Panc1 (cell line): ENCODE measurements at regions not wholly inside any gene's neighbourhood (a gene's known extent, or its start where the extent isn't known, plus 50 kb on each side); places are given as distances from the start of the nearest gene placed in this dataset.

Source experiments
- ATAC-seq: fragments of 200-7000 bp; cut with Tn5 transposase; 2 replicates; pipeline ENCODE4 v1.9.1; 2020; ENCODE audit warnings: mild to moderate bottlenecking, moderate library complexity
- BruUV-seq: library from RNA; stranded (reverse); fragments of 400-500 nt; replicated peaks from 2 replicates; lab custom pipeline; 2021; lab: Mats Ljungman, UMichigan
- CTCF ChIA-PET: fragments of 300-600 bp; sonication (Branson Sonifier 250); formaldehyde crosslinking; loops from one replicate; lab custom pipeline; 2022; ENCODE audit warnings: antibody characterized with exemption; lab: Charles Lee
- POLR2A ChIA-PET: fragments of 300-600 bp; sonication (Branson Sonifier 250); formaldehyde crosslinking; loops from one replicate; lab custom pipeline; 2022; ENCODE audit warnings: antibody characterized with exemption; lab: Charles Lee
- DNase-seq: peaks from one replicate; pipeline ENCODE4 v3.0.0-alpha.2; 2010; ENCODE audit warnings: low read depth, low spot score
- H3K27ac ChIP-seq: 2 replicates; pipeline ENCODE4 v1.5.1; 2011; ENCODE audit warnings: mild to moderate bottlenecking, low read length, inconsistent platforms
- H3K27me3 ChIP-seq: fragments of 200-500 bp; sonication (Bioruptor generic); 2 replicates; pipeline ENCODE4 v1.6.0; 2014; ENCODE audit warnings: low read length, inconsistent platforms; ENCODE audit not compliant: control insufficient read depth, insufficient read depth
- H3K36me3 ChIP-seq: fragments of 200-500 bp; sonication (Bioruptor generic); 2 replicates; pipeline ENCODE4 v1.5.1; 2014; ENCODE audit warnings: inconsistent platforms, mild to moderate bottlenecking, low read length, moderate library complexity; ENCODE audit not compliant: control insufficient read depth, insufficient read depth
- H3K4me1 ChIP-seq: 2 replicates; pipeline ENCODE4 v1.5.1; 2011; ENCODE audit warnings: inconsistent platforms, mild to moderate bottlenecking, low read length, moderate library complexity; ENCODE audit not compliant: control insufficient read depth, insufficient read depth
- H3K4me3 ChIP-seq, 2 experiments: 2 replicates each; pipeline ENCODE4 v1.5.1; 2011 to 2012; ENCODE audit warnings: low read depth in 2 of 2, low read length in 2 of 2, mild to moderate bottlenecking in 2 of 2, inconsistent platforms in 1 of 2, moderate library complexity in 1 of 2
- H3K9me3 ChIP-seq: fragments of 200-500 bp; sonication (Bioruptor generic); 2 replicates; pipeline ENCODE4 v1.5.1; 2014; ENCODE audit warnings: low read depth, mild to moderate bottlenecking, inconsistent platforms, low read length, moderate library complexity; ENCODE audit not compliant: control insufficient read depth, insufficient read depth
- POLR2AphosphoS5 ChIP-seq: IDR thresholded peaks from 2 replicates; pipeline ENCODE4 v1.6.1; 2012; ENCODE audit warnings: mild to moderate bottlenecking, low read depth, low read length, moderate library complexity
- REST ChIP-seq, 2 experiments: IDR thresholded peaks; 2 replicates each; pipeline ENCODE4 v1.6.1; 2011 to 2012; ENCODE audit warnings: low read depth in 2 of 2, control low read depth in 1 of 2, low read length in 1 of 2, mild to moderate bottlenecking in 1 of 2, moderate library complexity in 1 of 2; ENCODE audit not compliant: insufficient read depth in 1 of 2
- SIN3A ChIP-seq: IDR thresholded peaks from 2 replicates; pipeline ENCODE4 v1.6.1; 2012; ENCODE audit warnings: low read depth, mild to moderate bottlenecking, low read length, moderate library complexity, borderline replicate concordance; ENCODE audit not compliant: insufficient read depth
- TCF7L2 ChIP-seq: IDR thresholded peaks from 2 replicates; pipeline ENCODE4 v1.6.1; 2011; ENCODE audit warnings: mild to moderate bottlenecking, low read depth, low read length, inconsistent platforms
- in situ Hi-C: cut with HindIII; loops from 2 replicates; pipeline ENCODE4 v1.10.0; 2016; ENCODE audit warnings: low sequenced_read_pairs, low pct_unique_long_range_greater_than_20kb
- intact Hi-C: fragments of 100-400 bp; cut with micrococcal nuclease; formaldehyde crosslinking; loops from one replicate; pipeline ENCODE4 v1.10.0; 2022; ENCODE audit not compliant: unreplicated experiment
- TF ChIP-seq, protein P1 (sequence below): fragments of 450-650 bp; IDR thresholded peaks from 2 replicates; pipeline ENCODE4 v1.5.1; 2017; ENCODE audit warnings: mild to moderate bottlenecking

DNA sequence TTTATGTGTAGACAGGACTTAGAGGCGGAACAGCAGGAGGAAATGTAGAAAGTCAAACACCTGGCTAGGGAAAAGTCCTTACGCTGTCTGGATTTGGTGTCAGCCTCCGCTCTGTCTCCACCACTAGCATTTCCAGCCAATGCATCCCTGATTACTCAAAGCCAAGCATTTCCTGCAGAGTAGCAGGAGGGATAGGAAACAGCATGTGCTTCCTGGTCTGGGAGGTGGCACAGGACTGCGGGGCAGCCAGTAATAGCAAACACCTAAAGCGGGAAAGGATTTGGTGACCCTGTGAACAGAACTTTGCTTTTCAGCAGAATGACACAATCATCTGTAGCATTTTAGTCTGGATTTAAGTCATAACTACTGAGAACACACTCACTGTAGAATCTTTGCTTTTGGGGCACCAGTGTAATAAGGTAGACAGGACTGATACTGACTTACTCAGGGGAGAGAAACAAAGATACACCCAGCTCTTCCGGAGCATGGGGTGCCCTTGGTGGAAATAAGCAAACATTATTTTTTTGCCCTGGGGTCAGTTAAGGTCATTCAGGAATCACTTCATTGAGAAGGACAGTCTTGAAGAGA, 133.3 kb upstream of the AHI1 start:
- intact Hi-C loops (no loop called here), in situ Hi-C loops (no loop called here)
- no peaks in the 10 kb centered on the region for H3K27me3 ChIP-seq
- no peaks in the 10 kb centered on the region for H3K9me3 ChIP-seq
- ChIA-PET POLR2A (no interaction called here), CTCF (no interaction called here)
- no peak for TF ChIP-seq SIN3A
- no peak for TF ChIP-seq TCF7L2
- TF ChIP-seq REST (IDR thresholded peaks at IDR 0.05; ENCODE audit: insufficient read depth in 1 of 2, low read depth in 2 of 2, low read length in 1 of 2): no peak
- TF ChIP-seq, protein P1, sequence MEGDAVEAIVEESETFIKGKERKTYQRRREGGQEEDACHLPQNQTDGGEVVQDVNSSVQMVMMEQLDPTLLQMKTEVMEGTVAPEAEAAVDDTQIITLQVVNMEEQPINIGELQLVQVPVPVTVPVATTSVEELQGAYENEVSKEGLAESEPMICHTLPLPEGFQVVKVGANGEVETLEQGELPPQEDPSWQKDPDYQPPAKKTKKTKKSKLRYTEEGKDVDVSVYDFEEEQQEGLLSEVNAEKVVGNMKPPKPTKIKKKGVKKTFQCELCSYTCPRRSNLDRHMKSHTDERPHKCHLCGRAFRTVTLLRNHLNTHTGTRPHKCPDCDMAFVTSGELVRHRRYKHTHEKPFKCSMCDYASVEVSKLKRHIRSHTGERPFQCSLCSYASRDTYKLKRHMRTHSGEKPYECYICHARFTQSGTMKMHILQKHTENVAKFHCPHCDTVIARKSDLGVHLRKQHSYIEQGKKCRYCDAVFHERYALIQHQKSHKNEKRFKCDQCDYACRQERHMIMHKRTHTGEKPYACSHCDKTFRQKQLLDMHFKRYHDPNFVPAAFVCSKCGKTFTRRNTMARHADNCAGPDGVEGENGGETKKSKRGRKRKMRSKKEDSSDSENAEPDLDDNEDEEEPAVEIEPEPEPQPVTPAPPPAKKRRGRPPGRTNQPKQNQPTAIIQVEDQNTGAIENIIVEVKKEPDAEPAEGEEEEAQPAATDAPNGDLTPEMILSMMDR: no peak
- no peak for TF ChIP-seq POLR2AphosphoS5
- no TSS peak for BruUV-seq
- no peak overlapping the region for H3K27ac ChIP-seq
- no peak overlapping the region for H3K4me3 ChIP-seq
- DNase-seq (no peak), ATAC-seq (no peak)
- H3K4me1 ChIP-seq: no peaks in the 10 kb centered on the region
- H3K36me3 ChIP-seq: no peaks in the 10 kb centered on the region

DNA sequence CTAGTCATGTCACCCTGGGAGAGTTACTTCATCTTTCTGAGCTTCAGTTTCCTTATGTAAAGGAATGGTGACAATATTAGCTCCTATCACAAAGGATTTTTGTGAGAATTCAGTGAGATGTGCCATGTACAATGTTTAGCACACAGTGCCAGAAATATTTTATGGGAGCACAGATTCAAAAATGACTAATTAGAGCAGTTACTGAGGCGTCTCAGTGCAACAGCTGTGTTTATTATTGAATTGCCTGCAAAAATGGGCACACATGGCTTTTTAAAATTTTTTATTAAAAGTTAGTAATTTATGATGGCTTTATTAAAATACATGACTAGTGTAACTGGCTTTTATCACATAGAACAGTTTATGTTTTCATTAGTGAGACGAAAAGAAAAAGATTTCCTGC, 134.3 kb upstream of the AHI1 start:
- DNase-seq (no peak), ATAC-seq (no peak)
- in situ Hi-C loops (no loop called here), intact Hi-C loops (no loop called here)
- H3K4me1 ChIP-seq: no peaks in the 10 kb centered on the region
- H3K27ac ChIP-seq: no peak overlapping the region
- ChIA-PET POLR2A (interaction anchor here (0.5 kb wide), 1 partner anchor 32 kb away, joined by 5 read pairs; no protein-coding TSS in a partner anchor), CTCF (no interaction called here)
- H3K9me3 ChIP-seq: no peaks in the 10 kb centered on the region
- TF ChIP-seq SIN3A (no peak), TCF7L2 (no peak)
- TF ChIP-seq, protein P1: no peak
- no peaks in the 10 kb centered on the region for H3K27me3 ChIP-seq
- H3K36me3 ChIP-seq: no peaks in the 10 kb centered on the region
- no TSS peak for BruUV-seq
- no peak overlapping the region for H3K4me3 ChIP-seq
